ENCODE measurements at regions not wholly inside any gene's neighbourhood (a gene's known extent, or its start where the extent isn't known, plus 50 kb on each side); places are given as distances from the start of the nearest gene placed in this dataset.
"Not testable (repeated sequence)": the region's sequence is repeated elsewhere in the genome, so short reads cannot be mapped to it uniquely, and the experiment has no call there.

GRCh38 chr16:46519063-46519462 is 102.1 kb downstream of the SHCBP1 start:
- no peaks in the 10 kb centered on the region for H3K36me3 ChIP-seq (ENCODE audit: control insufficient read depth, insufficient read depth, low read length)
- H3K27ac ChIP-seq (ENCODE audit: low read depth, low read length), result no peak overlapping the region
- no peak overlapping the region for H3K4me3 ChIP-seq (ENCODE audit: low read depth, low read length)
- no peak overlapping the region for H3K9ac ChIP-seq (ENCODE audit: low read depth, low read length)
- peaks cover 92% of the 10 kb centered on the region for H3K9me3 ChIP-seq (ENCODE audit: control insufficient read depth, insufficient read depth, low read length)
- no peaks in the 10 kb centered on the region for H3K27me3 ChIP-seq (ENCODE audit: control insufficient read depth, insufficient read depth, low read length)
- H3K4me1 ChIP-seq (ENCODE audit: control insufficient read depth, insufficient read depth, low read length), result no peaks in the 10 kb centered on the region

GRCh38 chr16:46496701-46497100 is 124.5 kb downstream of the SHCBP1 start:
- no peak overlapping the region for H3K4me3 ChIP-seq (ENCODE audit: low read depth, low read length)
- H3K27me3 ChIP-seq (ENCODE audit: control insufficient read depth, insufficient read depth, low read length), result no peaks in the 10 kb centered on the region
- H3K9ac ChIP-seq (ENCODE audit: low read depth, low read length), result no peak overlapping the region
- H3K4me1 ChIP-seq (ENCODE audit: control insufficient read depth, insufficient read depth, low read length), result no peaks in the 10 kb centered on the region
- H3K36me3 ChIP-seq (ENCODE audit: control insufficient read depth, insufficient read depth, low read length), result no peaks in the 10 kb centered on the region
- peaks cover 51% of the 10 kb centered on the region for H3K9me3 ChIP-seq (ENCODE audit: control insufficient read depth, insufficient read depth, low read length)
- H3K27ac ChIP-seq (ENCODE audit: low read depth, low read length), result no peak overlapping the region

- H3K4me1 ChIP-seq (ENCODE audit: control insufficient read depth, insufficient read depth, low read length), result no peaks in the 10 kb centered on the region
- H3K9ac ChIP-seq (ENCODE audit: low read depth, low read length), result no peak overlapping the region
- peaks cover 92% of the 10 kb centered on the region for H3K9me3 ChIP-seq (ENCODE audit: control insufficient read depth, insufficient read depth, low read length)
- H3K36me3 ChIP-seq (ENCODE audit: control insufficient read depth, insufficient read depth, low read length), result no peaks in the 10 kb centered on the region
- no peaks in the 10 kb centered on the region for H3K27me3 ChIP-seq (ENCODE audit: control insufficient read depth, insufficient read depth, low read length)
- H3K4me3 ChIP-seq (ENCODE audit: low read depth, low read length), result no peak overlapping the region
- H3K27ac ChIP-seq (ENCODE audit: low read depth, low read length), result no peak overlapping the region
These were observed 138.3 kb downstream of the SHCBP1 start for GRCh38 chr16:46482895-46483294.

- no peaks in the 10 kb centered on the region for H3K27me3 ChIP-seq (ENCODE audit: control insufficient read depth, insufficient read depth, low read length)
- H3K4me3 ChIP-seq (ENCODE audit: low read depth, low read length), result no peak overlapping the region
- no peak overlapping the region for H3K27ac ChIP-seq (ENCODE audit: low read depth, low read length)
- peaks cover 80% of the 10 kb centered on the region for H3K9me3 ChIP-seq (ENCODE audit: control insufficient read depth, insufficient read depth, low read length)
- H3K9ac ChIP-seq (ENCODE audit: low read depth, low read length), result no peak overlapping the region
- H3K4me1 ChIP-seq (ENCODE audit: control insufficient read depth, insufficient read depth, low read length), result no peaks in the 10 kb centered on the region
- H3K36me3 ChIP-seq (ENCODE audit: control insufficient read depth, insufficient read depth, low read length), result no peaks in the 10 kb centered on the region
These were observed 154.9 kb downstream of the SHCBP1 start for GRCh38 chr16:46466239-46466638.

GRCh38 chr16:46454801-46455200 is 166.4 kb downstream of the SHCBP1 start:
- H3K27me3 ChIP-seq (ENCODE audit: control insufficient read depth, insufficient read depth, low read length); H3K36me3 ChIP-seq (ENCODE audit: control insufficient read depth, insufficient read depth, low read length); H3K27ac ChIP-seq (ENCODE audit: low read depth, low read length); H3K9me3 ChIP-seq (ENCODE audit: control insufficient read depth, insufficient read depth, low read length); H3K9ac ChIP-seq (ENCODE audit: low read depth, low read length); H3K4me3 ChIP-seq (ENCODE audit: low read depth, low read length); H3K4me1 ChIP-seq (ENCODE audit: control insufficient read depth, insufficient read depth, low read length): not testable (repeated sequence)

GRCh38 chr16:46428108-46429061 is 192.8 kb downstream of the SHCBP1 start:
- no peak overlapping the region for H3K4me3 ChIP-seq (ENCODE audit: low read depth, low read length)

GRCh38 chr16:46427340-46428107 is 193.7 kb downstream of the SHCBP1 start:
- H3K4me1 ChIP-seq (ENCODE audit: control insufficient read depth, insufficient read depth, low read length), result no peaks in the 10 kb centered on the region
- H3K9ac ChIP-seq (ENCODE audit: low read depth, low read length), result no peak overlapping the region
- no peaks in the 10 kb centered on the region for H3K27me3 ChIP-seq (ENCODE audit: control insufficient read depth, insufficient read depth, low read length)
- H3K9me3 ChIP-seq (ENCODE audit: control insufficient read depth, insufficient read depth, low read length), result peaks cover 22% of the 10 kb centered on the region
- no peak overlapping the region for H3K4me3 ChIP-seq (ENCODE audit: low read depth, low read length)
- no peaks in the 10 kb centered on the region for H3K36me3 ChIP-seq (ENCODE audit: control insufficient read depth, insufficient read depth, low read length)
- no peak overlapping the region for H3K27ac ChIP-seq (ENCODE audit: low read depth, low read length)

More at GRCh38 chr16:46428108-46429061, 192.8 kb downstream of the SHCBP1 start:
- Histone ChIP-seq H3K9ac (ENCODE audit: low read depth, low read length) (no peak overlapping the region), H3K36me3 (ENCODE audit: control insufficient read depth, insufficient read depth, low read length) (no peaks in the 10 kb centered on the region), H3K27me3 (ENCODE audit: control insufficient read depth, insufficient read depth, low read length) (no peaks in the 10 kb centered on the region), H3K27ac (ENCODE audit: low read depth, low read length) (no peak overlapping the region), H3K4me1 (ENCODE audit: control insufficient read depth, insufficient read depth, low read length) (no peaks in the 10 kb centered on the region), H3K9me3 (ENCODE audit: control insufficient read depth, insufficient read depth, low read length) (peaks cover 20% of the 10 kb centered on the region)

- Histone ChIP-seq H3K9me3 (ENCODE audit: control insufficient read depth, insufficient read depth, low read length) (peaks cover 33% of the 10 kb centered on the region), H3K27ac (ENCODE audit: low read depth, low read length) (no peak overlapping the region), H3K36me3 (ENCODE audit: control insufficient read depth, insufficient read depth, low read length) (no peaks in the 10 kb centered on the region), H3K9ac (ENCODE audit: low read depth, low read length) (no peak overlapping the region), H3K27me3 (ENCODE audit: control insufficient read depth, insufficient read depth, low read length) (no peaks in the 10 kb centered on the region), H3K4me1 (ENCODE audit: control insufficient read depth, insufficient read depth, low read length) (no peaks in the 10 kb centered on the region), H3K4me3 (ENCODE audit: low read depth, low read length) (no peak overlapping the region)
These were observed 194.8 kb downstream of the SHCBP1 start for GRCh38 chr16:46426336-46426735.

GRCh38 chr16:46404028-46404427 is 217.2 kb downstream of the SHCBP1 start:
- no peak overlapping the region for H3K4me3 ChIP-seq (ENCODE audit: low read depth, low read length)
- peaks cover 46% of the 10 kb centered on the region for H3K9me3 ChIP-seq (ENCODE audit: control insufficient read depth, insufficient read depth, low read length)
- H3K27me3 ChIP-seq (ENCODE audit: control insufficient read depth, insufficient read depth, low read length), result no peaks in the 10 kb centered on the region
- no peak overlapping the region for H3K27ac ChIP-seq (ENCODE audit: low read depth, low read length)
- no peak overlapping the region for H3K9ac ChIP-seq (ENCODE audit: low read depth, low read length)
- no peaks in the 10 kb centered on the region for H3K36me3 ChIP-seq (ENCODE audit: control insufficient read depth, insufficient read depth, low read length)
- no peaks in the 10 kb centered on the region for H3K4me1 ChIP-seq (ENCODE audit: control insufficient read depth, insufficient read depth, low read length)

- not testable (repeated sequence) for H3K4me3 ChIP-seq (ENCODE audit: low read depth, low read length); H3K4me1 ChIP-seq (ENCODE audit: control insufficient read depth, insufficient read depth, low read length); H3K27me3 ChIP-seq (ENCODE audit: control insufficient read depth, insufficient read depth, low read length); H3K27ac ChIP-seq (ENCODE audit: low read depth, low read length); H3K36me3 ChIP-seq (ENCODE audit: control insufficient read depth, insufficient read depth, low read length); H3K9ac ChIP-seq (ENCODE audit: low read depth, low read length); H3K9me3 ChIP-seq (ENCODE audit: control insufficient read depth, insufficient read depth, low read length)
These were observed 222.6 kb downstream of the SHCBP1 start for GRCh38 chr16:46398559-46398958.

- H3K9ac ChIP-seq (ENCODE audit: low read depth, low read length); H3K4me3 ChIP-seq (ENCODE audit: low read depth, low read length); H3K27ac ChIP-seq (ENCODE audit: low read depth, low read length); H3K27me3 ChIP-seq (ENCODE audit: control insufficient read depth, insufficient read depth, low read length); H3K36me3 ChIP-seq (ENCODE audit: control insufficient read depth, insufficient read depth, low read length); H3K4me1 ChIP-seq (ENCODE audit: control insufficient read depth, insufficient read depth, low read length): not testable (repeated sequence)
- peaks cover 12% of the 10 kb centered on the region for H3K9me3 ChIP-seq (ENCODE audit: control insufficient read depth, insufficient read depth, low read length)
These were observed 224.3 kb downstream of the SHCBP1 start for GRCh38 chr16:46396883-46397270.

Data from HUES48 (cell line).